Left lobe of liver (tissue), 2 donors: ENCODE measurements at regions not wholly inside any gene's neighbourhood (a gene's known extent, or its start where the extent isn't known, plus 50 kb on each side); places are given as distances from the start of the nearest gene placed in this dataset.
"Not testable (repeated sequence)": the region's sequence is repeated elsewhere in the genome, so short reads cannot be mapped to it uniquely, and the experiment has no call there.

ENCODE experiments used
- ATAC-seq: fragments of 200-7000 bp; cut with Tn5 transposase; one replicate; pipeline ENCODE4 v1.9.1; 2020; ENCODE audit warnings: mild to moderate bottlenecking, moderate library complexity
- DNase-seq: peaks from one replicate; pipeline ENCODE4 v3.0.0-alpha.2; 2020; ENCODE audit warnings: low spot score
- donor health status: DM: no; HTN: no; CAD: no; lungs with moderate emphysema.
- donor health status: DM: no; HTN: yes; CAD: no.

DNA sequence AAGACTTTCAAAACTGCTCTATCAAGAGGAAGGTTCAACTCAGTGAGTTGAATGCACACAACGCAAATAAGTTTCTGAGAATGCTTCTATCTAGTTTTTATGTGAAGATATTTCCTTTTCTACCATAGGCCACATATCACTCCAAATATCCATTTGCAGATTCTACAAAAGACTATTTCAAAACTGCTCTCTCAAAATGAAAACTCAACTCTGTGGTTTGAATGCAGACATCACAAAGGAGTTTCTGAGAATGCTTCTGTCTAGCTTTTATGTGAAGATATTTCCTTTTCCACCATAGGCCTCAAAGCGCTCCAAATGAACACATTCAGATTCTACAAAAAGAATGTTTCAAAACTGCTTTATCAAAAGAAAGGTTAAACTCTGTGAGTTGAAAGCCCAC is 1093.1 kb upstream of the DEFB115 start:
- not testable (repeated sequence) for ATAC-seq

DNA sequence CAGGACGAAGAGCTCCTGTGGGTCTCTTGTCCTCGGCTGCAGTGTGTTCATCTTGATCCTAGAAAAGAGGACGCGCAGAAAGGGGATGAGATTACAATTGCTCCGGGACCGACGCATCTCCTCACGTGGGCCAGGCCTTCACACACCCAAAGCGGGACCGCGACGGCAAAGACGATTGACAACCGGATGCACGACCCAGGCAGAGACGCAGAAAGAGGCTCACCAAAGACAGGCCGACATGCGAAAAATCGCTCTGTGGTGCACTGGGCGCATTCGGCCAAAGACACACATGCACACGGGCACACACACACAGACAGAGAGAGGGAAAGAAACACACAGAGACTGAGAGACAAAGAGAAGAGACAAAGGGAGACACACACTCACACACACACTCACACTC is 1089.9 kb upstream of the DEFB115 start:
- DNase-seq (no peak), ATAC-seq (no peak)

More for the DNA sequence above, 1093.1 kb upstream of the DEFB115 start:
- not testable (repeated sequence) for DNase-seq

DNA sequence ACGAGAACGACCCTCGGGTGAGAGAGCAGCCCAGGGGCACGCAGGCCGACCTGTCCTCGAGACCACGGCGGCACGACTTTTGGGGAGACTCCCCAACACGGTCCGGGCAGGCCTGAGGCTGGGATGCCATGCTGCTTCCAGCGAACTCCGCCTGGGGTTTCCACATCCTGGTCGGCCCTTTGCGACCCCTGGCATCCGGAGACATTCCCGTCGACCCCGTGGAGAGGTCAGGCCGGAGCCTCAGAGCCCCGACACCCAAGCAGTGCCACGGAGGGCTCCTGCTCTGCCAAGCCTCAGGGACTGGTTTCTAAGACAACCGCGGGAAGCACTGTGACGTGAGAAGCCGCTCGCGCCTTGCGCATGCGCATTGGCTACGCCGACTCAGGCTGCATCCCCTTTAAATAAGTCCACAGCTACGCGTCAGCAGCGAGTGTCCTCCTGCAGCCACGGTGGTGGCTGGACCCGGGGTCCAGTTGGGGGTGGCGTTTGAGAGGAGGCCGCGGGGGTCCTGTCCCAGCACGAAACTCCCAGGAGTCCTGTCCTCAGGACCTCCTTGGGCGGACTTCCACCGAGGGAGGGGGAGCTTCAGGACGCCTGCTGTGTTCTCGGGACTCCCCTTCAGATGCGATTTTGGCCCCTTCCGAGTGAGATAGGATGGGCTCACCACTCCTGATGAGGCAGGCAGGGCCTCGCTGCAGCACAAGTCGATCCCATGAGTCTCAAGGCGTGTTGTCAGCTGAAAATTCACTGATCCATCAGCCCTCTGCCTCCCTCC is 1089.3 kb upstream of the DEFB115 start:
- DNase-seq (no peak), ATAC-seq (no peak)

DNA sequence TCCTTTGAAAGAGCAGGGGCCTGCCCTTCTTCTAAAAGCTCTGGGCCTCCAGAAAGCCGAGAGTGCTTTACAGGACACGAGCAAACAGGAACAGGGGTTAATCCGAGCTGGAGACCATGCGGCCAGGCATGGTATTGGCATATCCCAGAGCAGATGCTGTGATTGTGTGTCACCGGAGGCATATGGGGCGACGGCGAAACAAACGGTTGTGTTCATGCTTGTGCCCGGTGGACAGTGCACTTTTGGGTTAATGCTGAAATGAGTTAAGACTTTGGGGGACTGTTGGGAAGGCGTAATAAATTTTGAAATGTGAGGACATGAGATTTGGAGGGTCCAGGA is 1088.7 kb upstream of the DEFB115 start:
- no peak for ATAC-seq
- no peak for DNase-seq

DNA sequence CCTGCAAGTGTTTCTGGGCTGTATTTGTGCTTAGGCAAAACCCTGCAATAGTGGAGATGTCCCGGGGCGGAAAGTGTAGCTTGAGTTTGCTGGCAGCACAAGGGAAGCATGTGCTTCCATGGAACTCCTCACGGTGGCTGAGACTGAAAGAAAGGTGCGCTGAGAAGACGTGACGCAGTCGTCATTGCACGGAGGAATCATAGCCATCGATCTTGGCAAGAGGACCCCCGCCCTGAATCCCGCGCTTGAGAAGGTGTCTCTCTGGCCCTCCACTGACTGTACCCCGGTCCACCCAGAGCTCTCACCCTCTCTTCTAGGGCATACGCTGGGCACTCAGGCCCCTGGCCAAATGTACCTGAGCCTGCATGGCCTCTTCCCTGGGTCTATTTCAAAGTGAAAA is 1081.8 kb upstream of the DEFB115 start:
- no peak for DNase-seq
- no peak for ATAC-seq

DNA sequence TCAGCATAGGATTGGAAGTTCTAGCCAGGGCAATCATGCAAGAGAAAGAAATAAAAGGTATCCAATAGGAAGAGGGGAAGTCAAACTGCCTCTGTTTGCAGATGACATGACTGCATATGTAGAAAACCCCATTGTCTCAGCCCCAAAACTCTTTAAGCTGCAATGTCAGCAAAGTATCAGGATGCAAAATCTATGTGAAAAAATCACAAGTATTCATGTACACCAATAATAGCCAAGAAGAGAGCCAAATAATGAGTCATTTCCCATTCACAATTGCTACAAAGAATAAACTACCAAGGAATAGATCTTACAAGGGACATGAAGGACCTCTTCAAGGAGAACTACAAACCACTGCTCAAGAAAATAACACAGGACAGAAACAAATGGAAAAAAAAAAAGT is 1074.3 kb upstream of the DEFB115 start:
- not testable (repeated sequence) for ATAC-seq

DNA sequence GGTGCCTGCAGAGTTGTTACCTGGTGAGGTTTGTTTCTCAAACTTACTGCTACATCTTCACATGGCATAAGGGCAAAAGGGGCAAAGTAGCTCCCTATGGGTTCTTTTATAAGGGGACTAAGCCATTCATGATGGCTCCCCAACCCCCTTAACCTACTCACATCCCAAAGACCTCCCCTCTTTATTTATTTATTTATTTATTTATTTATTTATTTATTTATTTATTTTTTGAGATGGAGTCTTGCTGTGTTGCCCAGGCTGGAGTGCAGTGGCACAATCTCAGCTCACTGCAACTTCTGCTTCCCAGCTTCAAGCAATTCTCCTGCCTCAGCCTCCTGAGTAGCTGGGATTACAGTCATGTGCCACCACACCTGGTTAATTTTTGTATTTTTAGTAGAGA is 1065.7 kb upstream of the DEFB115 start:
- not testable (repeated sequence) for DNase-seq, ATAC-seq

More for the DNA sequence above, 1074.3 kb upstream of the DEFB115 start:
- DNase-seq, result not testable (repeated sequence)

DNA sequence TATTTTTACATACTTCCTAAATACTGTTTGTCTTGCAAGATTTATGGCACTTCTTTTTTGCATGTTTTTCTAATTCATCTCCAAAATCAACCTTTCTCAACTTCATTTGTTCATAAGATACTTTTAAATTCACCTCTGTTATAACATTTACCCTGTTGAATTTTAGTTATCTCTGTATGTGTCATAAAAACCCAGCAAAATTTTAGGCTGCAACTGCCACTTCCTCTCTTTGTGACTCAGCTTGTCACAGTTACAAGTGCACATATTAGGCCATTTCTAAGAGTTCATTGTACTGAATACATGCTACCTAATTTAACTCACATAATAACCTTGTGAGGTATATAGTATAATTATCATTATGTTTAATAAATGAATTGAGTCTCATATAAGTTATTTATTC is 1023.0 kb upstream of the DEFB115 start:
- ATAC-seq, DNase-seq: not testable (repeated sequence)

DNA sequence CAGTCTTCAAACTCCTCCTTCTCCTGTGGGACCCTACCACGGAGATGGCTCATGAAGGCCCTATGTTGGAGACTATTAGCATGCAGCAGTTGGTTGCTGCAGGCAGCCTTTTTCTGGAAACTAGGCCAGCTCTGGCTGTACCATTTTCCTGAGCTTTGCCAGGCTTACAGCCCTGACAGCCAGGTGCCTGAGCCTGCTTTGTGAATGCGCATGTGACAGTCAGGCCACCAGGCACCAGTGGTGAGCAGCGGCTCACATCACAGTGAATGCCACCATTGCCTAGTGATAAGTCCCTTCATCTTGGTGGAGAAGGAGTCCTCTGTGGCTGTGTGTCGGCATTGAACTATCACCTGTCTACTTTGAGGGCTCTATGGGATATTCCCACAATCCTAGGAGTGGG is 982.4 kb upstream of the DEFB115 start:
- DNase-seq, ATAC-seq: not testable (repeated sequence)

DNA sequence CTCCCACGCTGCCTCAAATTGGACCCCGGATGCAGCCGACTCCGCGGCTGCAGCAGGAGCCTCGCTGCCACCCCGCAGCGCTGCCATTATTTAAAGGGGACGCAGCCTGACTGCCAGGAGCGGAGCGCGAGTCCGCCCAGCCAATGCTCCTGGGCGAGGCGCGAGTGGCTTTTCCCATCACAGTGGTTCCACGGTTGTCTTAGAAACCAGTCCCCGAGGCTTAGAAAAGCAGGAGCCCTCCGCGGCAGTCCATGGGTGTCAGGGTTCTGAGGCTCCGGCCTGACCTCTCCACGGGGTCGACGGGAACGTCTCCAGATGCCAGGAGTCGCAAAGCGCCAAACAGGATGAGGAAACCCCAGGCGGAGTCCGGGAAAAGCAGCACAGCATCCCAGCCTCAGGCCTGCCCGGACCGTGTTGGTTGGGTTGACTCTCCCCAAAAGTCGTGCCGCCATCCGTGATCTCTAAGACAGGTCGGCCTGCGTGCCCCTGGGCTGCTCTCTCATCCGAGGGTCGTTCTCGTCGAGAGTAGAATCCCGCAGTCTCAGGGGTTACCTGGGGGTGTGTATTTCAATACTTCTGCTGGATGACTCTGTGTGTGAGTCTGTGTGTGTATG is 975.8 kb upstream of the DEFB115 start:
- DNase-seq (no peak), ATAC-seq (no peak)

DNA sequence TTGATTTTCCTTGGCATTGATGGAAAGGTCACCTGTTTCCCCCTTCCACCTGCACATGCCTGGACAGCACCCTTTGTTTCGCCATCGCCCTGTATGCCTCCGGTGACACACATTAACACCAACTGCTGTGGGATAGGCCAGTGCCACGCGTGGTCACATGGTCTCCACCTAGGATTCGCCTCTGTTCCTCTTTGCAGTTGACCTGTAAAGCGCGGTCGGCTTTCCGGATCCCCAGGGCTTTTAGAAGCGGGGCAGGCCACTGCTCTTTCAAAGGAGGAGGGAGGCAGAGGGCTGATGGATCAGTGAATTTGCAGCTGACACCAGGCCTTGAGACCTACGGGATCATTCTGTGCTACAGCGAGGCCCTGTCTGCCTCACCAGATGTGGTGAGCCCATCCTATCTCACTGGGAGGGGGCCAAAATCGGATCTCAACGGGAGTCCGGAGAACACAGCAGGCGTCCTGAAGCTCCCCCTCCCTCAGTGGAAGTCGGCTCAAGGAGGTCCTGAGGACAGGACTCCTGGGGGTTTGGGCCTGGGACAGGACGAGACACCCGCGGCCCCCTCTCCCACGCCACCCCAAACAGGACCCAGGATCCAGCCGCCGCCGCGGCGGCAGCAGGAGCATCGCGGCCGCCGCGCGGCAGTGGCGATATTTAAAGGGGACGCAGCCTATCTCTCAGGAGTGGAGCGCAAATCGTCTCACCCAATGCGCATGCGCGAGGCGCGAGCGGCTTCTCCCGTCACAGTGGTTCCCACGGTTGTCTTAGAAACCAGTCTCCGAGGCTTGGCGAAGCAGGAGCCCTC is 973.8 kb upstream of the DEFB115 start:
- not testable (repeated sequence) for ATAC-seq, DNase-seq

DNA sequence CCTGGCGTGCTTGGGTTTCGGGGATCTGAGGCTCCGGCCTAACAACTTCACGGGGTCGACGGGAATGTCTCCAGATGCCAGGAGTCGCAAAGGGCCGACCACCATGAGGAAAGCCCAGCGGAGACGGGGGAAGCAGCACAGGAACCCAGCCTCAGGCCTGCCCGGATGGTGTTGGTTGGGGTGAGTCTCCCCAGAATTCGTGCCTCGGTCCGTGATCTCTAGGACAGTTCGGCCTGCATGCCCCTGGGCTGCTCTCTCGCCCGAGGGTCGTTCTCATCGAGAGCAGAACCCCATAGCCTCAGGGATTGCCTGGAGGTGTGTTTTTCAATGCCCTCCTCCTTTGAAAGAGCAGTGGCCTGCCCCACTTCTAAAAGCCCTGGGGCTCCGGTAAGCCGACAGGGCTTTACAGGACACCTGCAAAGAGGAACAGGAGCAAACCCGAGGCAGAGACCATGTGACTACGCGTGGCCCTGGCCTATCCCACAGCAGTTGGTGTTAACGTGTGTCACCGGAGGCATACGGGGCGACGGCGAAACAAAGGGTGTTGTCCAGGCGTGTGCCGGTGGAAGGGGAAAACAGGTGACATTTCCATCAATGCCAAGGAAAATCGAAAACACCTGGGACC is 973.1 kb upstream of the DEFB115 start:
- no peak for ATAC-seq

DNA sequence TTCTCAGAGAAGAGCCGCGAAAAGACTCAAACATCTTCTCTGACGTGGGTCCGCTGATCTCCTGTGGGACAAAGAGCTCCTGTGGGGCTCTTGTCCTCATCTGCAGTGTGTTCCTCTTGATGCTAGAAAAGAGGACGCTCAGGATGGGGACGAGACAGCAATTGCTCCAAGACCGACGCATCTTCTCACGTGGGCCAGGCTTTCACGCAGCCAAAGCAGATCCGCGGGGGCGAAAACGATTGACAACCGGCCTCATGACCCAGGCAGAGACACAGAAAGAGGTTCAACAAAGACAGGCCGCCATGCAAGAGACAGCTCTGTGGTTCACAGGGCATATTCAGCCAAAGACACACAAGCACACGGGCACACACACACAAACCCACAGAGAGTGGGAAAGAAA is 971.8 kb upstream of the DEFB115 start:
- DNase-seq (no peak), ATAC-seq (no peak)

More for the DNA sequence above, 973.1 kb upstream of the DEFB115 start:
- no peak for DNase-seq

DNA sequence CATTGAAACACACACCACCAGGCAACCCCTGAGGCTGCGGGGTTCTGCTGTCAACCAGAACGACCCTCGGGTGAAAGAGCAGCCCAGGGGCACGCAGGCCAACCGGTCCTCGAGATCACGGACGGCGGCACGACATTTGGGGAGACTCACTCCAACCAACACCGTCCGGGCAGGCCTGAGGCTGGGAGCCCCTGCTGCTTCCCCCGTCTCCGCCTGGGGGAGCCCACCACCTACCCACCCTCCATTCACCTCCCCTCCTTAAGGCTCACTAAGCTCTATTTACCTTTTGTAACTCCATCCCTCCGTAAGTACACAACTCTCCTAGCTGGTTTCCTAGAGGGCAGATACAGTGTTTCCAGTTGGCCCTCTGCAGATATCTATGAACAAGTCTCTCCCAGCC is 971.3 kb upstream of the DEFB115 start:
- DNase-seq, result no peak
- ATAC-seq, result no peak

DNA sequence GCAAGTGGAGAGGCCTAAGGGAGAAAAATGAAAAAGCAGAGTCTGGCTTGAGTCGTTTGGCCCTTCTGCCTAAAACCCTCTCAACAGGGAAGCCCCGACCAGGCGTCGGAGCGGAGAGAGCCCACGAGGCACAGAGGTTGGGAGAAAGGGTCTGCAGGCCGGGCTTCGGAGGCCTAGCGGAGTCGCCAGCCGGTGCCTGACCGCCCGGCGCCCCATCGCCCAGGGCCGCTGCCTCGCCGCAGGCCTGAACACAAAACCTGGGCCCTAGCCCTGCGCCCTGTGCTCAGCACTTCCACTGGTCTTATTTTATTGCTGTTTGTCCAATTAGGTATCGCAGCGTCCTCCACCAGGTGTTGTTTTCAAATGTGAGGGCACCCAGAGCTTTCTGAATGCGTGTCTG is 970.0 kb upstream of the DEFB115 start:
- not testable (repeated sequence) for ATAC-seq, DNase-seq

DNA sequence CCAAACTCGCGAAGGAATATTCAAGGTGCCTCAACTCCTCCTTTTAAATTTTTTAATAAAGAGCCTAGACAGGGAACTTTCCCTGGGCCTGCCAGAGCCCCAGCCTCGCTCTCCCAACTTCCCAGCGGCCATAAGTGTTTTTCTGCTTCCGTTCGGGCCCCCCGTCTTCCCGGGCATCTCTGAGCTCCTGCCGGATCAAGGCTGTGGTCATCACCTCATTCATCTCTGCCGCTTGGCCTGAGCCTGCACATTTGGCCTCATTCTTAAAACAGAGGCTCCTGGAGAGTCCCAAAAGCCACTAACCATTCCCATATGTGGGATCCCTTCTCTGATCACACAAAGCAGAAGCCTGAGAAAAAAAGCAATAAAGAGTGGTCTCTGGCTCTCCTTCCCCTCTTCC is 969.1 kb upstream of the DEFB115 start:
- ATAC-seq, result no peak
- DNase-seq, result no peak

DNA sequence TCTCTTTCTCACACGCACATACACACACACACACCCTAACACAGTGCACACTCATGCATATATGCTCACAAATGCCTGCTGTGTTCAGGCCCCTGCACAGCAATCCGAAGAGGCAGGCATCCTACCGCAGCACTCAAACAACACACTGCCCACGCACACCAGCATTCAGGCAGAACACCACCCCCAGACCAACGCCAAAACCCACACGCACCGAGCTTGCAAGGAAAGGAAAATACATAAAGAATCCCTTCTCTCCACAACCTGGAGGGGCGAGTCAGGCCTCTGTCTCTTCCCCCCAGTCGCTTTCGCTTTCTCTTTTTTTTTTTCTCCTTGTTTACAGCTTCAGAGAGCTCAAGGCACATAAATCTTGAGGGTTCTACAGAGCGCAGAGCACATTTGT is 968.4 kb upstream of the DEFB115 start:
- ATAC-seq, DNase-seq: not testable (repeated sequence)

DNA sequence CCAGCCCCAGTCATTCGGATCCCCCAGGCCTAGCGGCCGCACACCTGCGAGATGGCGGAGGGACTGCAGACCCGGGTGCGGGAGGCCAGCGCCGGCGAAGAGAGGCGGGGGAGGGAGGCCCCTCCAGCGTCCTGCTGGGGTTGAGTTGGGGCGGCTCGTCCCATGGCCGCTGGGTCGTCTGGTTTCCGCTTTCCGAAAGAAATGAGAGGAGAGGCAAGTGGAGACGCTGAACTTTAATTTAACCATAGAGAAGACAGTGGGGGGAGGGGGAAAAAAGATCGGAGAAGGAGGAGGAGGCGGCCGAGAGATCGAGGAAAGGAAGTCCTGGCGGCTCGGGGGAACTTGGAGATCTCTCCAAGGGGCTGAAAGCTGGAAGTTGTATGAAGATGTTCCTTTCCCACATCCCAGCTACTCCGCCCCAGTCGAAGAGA is 967.7 kb upstream of the DEFB115 start:
- DNase-seq, ATAC-seq: not testable (repeated sequence)

DNA sequence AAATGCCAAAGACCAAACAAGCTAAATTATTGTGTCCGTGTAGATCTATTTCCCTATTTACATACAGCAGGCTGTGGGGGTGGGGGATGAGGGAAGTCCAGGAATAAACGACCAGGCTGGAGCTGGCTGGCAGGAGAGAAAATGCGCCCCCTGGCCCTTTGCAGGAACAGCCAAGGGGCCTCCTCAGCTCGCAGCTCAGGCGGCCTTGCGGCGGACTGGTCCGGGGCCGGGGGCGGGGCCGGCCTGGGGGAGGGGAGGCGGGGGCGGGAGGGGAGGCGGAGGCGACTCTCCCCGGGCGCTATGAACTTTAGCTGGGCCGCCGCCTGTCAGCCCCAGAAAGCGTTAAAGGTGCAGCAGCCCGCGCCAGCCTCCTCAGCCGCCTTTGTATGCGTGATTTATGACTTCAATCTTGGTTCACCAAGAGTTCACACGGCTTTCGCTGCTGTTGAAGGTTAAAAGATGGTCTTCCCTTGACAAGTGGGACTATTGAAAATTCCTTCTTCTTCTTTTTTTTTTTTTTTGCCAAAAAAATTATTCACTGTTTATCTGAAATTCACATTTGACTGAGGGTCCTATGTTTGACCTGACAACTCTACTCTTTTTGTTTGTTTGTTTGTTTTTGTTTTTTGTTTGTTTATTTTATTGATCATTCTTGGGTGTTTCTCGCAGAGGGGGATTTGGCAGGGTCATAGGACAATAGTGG is 967.0 kb upstream of the DEFB115 start:
- not testable (repeated sequence) for DNase-seq
- ATAC-seq, result peak; percentile 38

DNA sequence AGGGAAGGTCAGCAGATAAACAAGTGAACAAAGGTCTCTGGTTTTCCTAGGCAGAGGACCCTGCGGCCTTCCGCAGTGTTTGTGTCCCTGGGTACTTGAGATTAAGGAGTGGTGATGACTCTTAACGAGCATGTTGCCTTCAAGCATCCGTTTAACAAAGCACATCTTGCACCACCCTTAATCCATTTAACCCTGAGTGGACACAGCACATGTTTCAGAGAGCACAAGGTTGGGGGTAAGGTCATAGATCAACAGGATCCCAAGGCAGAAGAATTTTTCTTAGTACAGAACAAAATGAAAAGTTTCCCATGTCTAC is 966.4 kb upstream of the DEFB115 start:
- ATAC-seq, DNase-seq: not testable (repeated sequence)

DNA sequence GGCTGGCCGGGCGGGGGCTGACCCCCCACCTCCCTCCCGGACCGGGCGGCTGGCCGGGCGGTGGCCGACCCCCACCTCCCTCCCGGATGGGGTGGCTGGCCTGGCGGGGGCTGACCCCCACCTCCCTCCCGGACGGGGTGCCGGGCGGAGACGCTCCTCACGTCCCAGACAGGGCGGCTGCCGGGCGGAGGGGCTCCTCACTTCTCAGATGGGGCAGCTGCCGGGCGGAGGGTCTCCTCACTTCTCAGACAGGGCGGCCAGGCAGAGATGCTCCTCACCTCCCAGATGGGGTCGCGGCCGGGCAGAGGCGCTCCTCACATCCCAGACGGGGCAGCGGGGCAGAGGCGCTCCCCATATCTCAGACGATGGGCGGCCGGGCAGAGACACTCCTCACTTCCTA is 965.8 kb upstream of the DEFB115 start:
- not testable (repeated sequence) for ATAC-seq, DNase-seq
